Epidermal melanocyte (primary cell): ENCODE measurements at regions not wholly inside any gene's neighbourhood (a gene's known extent, or its start where the extent isn't known, plus 50 kb on each side); places are given as distances from the start of the nearest gene placed in this dataset.

Experiments
- DNase-seq: peaks from one replicate; pipeline ENCODE4 v3.0.0; 2011; ENCODE audit warnings: low spot score; ENCODE audit not compliant: insufficient read length

DNA sequence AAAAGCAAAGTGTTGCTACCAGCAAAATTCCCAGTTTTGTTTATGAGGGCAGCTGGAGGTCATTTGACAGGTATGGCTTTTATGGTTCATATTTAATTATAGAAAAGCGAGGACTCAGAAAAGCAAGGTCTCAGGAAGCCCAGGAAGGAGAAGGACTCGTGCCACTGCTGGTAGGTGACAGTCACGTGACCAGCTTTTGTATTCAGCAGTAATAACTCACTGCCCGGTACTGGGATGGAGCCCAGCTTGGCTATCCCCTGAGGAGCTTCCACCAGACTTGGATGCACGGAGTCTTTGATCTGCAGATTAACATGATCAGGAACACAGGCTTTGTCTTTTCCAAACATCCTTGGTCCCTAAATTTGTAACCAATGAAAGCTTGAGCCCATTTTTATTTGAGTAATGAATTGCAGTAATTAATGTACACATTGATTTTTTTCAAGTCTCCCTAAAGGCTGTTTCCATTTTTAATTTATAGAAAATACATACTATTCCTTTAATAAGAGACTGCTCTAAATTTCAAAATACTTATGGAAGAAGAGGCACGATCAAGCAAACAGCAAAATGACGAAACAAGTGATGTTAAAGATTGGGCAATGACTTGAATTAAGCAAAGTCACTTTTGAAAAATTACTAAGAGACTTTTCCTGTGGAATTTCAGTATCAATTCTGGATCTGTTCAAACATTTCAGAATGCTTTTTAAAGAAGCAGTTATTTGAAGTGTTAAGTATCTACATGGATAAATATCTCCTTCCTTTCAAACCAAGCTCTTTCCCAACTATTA is 251.7 kb upstream of the HNRNPA3 start:
- no peak for DNase-seq

DNA sequence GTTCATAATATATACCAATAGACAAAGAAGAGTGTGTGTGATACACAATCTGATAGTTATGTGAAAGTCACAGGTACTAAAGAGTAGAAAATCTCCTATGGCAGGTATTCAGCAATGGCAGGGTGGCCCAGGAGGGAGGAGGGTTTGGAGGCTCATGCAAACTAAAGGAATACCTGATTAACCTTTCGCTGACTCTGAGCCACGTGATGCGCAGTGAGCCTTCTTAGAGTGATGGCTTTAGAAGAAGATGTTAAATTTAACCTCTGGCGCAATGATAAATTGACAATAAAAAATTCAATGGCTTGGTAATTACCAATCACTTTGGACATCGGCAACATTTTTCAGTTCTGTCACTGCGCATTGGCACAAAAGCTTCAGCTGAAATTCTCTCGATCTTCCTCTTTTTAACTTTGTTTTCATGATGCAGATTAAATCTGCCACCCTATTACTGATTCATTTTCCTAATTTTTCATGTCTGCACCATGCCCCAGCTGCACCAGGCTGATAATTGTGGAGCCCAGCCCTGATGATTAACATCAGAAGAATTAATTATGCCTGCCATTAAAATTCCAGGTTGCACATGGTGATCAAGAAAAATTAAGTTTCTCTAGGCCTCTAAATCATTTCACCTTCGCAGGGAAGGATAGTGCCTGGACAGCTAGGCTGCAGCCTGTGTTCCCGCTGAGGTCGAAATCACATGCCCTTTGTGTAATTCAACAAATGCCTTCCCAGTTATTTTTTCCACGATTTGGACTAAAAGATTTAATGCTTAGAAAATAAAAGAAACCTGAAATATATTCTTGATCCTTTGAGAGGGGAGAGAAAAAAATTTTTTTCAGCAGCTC is 250.6 kb upstream of the HNRNPA3 start:
- no peak for DNase-seq

DNA sequence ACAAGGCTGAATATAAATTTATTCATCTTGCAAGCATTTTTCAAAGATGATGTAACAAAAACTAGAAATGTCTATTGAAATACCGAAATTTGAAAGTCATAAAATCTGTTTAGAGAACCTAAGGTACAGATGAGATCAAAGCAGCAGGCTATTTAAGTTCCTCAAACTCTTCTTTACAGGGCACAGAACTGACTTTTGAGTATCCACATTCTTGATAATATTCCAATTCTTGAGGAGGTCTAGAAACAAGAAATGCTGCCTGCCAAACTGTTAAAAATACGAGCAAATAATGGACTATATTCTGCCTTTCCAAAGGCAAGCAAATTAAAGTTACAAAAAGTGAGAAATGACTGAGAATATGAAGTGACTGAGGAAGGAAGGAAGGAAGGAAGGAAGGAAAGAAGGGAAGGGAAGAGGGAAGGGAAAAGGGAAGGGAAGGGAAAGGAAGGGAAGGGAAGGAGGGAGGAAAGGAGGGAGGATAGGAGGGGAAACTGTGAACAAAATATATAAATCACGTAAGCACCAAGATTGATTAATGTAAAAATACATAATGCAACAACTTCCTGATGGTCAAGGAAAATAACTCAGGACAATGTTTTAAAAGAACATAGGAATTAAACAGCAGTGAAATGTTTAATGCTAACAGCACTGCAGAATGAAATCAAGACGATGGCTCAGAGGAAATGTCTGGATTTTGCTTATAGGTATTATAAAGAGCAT is 248.9 kb upstream of the HNRNPA3 start:
- no peak for DNase-seq

DNA sequence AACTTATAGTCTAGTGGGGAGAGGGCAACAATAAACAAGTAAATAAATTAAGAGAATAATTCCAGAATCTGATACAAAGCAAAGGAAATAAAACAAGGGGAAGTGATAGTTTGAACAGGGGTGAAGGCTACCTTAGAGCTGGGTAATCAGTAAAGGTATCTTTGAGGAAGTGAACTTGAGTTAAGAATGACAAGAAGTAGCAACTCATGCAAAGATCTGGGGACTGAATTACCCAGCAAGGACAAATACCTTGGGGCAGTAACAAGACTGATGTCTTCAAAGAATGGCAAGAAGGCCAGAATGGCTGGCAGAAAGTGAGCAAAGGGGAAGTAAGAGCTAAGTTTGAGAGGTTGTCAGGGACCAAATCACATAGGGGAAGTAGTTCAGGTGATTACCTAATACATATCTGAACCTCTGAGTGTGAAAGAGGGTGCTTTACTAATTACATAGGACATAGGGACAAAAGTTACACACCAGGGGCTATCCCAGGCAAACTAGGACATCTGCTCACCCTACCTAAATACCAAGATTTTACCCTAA is 244.6 kb upstream of the HNRNPA3 start:
- no peak for DNase-seq

DNA sequence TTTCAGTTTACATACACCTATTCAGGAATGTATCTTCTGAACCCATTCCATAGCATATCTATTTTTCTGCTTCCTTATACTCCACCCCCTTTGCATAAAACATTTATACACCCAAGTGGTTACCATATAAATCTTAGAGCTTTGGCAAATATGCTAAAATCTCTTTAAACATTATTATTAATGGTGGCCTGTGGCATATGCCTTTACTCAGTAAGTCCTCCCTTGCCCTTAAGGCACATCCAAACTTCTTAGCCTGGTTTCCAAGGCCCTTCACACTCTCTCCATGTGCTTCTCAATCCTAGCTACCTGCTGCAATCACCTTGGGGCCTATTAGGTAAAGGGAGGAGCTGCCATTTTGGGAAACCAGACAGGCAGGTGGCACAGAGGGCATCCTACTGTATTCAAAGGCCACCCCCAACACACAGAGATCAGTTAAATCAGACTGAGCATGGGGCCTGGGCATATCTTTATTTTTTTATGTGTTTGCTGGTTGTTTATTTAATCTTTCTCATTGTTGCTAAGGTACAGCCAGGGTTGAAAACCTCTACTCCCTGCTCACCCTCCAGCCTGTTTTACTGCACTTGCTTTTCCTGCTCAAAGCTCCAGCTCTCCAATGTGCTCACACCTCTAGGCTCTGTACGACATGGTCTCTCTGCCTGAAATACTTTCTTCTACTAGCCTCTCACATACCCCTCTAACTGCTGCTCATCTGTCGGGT is 242.8 kb upstream of the HNRNPA3 start:
- DNase-seq: no peak

DNA sequence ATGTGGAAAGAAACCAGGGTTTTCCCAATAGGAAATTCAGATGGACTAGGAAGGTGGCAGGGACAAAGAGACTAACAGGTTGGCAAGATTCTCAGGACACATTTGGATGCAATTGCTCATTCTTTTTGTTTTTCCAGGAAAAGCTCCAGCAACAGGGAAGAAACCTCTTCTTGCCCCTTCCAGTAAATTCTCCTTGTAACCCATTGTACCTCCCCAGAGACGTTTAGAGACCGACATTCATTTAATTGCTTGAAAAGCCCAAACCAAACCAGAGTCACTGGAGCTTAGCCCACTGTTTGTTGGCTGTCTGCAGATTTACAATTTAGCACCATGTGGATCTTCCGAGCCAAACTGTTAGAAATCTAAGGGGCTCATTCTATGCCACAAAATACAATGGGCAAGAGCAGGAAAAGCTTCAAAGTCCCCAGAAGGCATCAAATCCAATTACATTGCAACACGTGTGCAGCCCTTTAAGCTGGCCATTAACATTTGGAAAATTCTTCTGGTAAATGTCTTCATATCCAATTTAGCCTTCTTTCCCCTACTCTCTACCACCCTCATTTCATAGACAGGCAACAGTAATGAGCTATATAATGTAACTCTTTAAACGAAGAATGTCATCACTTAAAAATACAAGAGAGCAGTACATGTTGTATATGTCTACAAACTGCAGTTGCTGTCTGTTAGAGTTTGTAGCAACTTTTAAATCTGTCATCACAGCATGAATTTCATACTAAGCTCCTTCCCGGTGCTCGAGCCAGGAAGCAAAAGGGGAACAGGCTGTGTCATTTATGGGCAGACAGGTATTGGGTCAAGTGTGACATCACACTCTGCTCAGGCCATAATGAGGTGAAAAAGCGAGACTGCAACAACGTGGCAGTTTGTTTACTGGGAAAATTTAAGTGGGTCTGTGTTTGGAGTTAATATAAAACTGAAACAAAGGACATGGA is 235.6 kb upstream of the HNRNPA3 start:
- no peak for DNase-seq

DNA sequence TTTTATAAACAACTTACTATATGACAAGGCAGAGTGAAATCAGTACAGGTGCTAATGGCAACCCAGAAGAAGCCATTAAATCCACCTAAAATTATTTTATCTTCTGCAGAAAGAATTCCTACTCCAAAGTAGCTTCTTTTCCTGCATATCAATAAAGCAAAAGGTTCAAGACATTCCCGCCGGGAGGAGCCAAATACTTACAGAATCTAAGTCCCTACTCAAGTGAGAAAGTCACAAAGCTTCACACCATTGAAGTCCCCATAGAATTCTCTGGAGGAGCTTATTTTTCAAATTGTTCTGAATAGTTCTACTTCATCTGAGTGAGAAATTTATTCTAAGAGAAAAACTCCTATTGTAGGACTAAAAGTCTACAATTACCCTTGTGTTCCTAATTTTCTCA is 233.7 kb upstream of the HNRNPA3 start:
- no peak for DNase-seq

DNA sequence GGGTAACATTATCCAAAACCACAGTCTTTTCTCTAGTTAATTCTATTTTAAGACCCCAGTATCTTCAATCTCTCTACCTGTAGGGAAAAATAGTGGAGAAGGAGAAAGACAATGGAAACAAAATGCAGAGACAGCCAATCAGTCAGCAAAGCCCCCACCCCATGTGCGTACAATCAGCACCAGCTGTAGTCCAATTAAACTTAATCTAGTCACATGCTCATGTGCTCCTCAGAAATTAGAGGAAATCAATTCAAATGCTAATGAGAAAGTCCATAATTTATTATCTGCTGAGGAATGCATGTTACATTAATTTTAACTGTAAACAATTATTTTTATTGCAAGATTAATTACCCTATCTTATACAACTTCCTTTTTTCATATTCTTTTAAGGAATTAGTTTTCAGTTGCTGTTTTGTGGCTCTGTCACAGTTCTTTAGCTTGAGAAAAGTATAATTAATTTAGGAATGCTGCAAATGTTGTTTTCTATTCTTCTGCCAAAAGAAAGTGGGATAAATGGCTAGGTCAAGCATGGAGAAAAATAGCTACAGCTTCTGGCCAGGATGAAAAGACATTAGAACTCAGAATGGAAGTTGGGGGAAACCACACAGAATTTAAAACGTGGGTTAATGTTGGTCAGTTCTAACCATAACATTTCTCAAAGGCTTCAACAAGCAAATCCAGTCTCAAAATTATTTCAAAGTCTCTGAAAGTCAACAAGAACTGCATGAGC is 232.4 kb upstream of the HNRNPA3 start:
- DNase-seq: no peak

DNA sequence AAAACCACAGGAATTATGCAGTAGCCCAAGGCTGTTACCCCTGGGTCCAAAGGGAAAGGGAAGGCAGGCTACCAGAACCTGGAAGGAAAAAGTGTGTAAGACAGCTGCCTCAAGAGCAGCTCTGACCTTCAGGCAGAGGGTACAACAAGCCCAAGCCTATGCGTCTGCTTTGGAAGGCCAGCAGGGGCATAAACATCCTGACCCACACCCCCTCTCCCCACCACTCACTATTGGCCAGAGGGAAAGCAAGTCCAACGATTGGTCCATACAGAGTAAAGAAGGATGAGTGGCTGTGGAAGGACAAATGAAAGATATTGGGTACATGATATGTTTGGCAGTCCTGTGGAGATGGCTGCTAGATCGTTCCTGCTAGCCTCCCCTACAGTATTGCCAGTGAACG is 227.6 kb upstream of the HNRNPA3 start:
- no peak for DNase-seq

DNA sequence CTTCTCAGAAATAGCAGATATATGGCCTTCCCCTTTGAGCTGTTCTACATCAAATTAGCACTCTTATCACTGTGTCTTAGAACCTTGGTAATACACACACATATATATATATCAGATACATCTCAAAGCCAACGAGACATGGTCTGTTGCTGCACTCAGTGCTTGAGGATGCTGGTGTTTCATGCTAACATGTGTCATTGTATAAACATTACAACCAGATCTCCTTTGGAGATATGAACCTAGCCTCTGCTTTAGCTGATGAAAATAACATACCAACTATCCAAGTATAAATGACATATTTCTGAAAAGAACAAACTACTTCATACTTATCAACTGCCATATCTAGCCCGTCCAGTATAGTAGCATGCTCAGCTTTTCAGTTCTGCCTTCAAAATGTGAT is 226.7 kb upstream of the HNRNPA3 start:
- no peak for DNase-seq

DNA sequence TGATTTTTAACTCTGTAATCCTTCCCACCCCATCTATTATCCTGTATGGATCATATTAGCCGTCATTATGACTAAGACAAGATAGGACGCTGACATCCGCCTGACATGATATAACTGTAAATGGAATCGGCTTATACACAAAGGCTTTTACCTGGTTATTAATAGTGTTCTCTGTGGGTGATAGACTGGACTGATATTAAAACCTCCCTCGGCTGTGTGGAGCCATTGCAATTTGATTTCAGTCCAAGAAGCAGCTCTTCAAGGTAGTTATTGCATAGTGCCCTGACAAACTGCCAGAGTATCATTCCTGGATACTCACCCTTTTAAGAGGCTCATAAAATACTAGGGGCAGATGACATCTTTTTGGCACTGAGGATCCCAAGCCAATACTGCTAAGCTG is 226.1 kb upstream of the HNRNPA3 start:
- no peak for DNase-seq

DNA sequence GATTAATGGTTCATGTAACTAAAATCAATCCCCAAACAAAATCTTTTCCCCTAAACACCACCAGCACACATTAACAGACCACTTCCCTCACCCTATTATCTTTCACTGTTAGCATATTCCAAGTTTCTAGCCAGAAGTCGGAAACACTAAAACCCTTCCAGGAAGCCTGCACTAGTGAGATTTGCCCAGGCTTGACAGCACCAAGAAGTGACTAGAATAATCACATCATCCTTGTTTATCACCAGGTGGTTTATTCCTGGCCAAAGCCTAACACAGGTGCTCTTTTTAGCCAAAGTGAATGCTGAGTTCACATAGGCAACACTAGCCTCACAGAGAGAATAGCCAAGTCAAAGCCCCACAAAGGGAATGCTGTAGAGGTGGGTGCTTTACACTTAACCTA is 221.2 kb upstream of the HNRNPA3 start:
- no peak for DNase-seq

DNA sequence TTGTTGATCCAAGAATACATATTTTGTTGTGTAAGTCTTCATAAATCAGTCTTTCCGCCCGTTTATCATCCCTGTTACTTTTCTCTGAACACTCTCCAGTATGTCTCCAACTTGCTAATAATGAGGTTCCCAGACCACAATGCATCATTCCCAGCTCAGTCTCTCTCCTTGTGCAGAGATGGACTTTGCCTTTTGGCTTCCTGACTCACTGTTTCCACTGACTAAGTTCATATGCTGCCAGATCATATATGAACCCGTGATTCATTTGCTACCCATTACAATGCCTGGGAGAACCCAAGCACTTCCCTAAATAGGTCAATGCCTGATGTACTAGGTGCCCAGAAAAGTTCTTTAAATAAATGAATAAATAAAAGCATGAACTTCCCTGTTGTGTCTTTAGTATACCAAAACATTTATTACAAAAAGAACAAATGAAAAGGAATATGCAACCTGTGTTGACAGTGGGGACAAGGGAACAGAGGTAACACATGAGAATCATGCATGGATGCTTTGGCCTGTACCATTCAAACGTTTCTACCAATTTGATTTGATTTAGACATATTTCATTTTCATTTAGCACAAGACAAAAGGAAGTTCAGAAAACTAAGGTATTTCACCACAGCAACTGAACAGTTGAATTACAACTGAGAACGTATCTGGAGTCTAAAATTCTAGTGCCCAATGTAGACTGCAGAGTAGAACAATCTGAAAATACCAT is 215.4 kb upstream of the HNRNPA3 start:
- no peak for DNase-seq

DNA sequence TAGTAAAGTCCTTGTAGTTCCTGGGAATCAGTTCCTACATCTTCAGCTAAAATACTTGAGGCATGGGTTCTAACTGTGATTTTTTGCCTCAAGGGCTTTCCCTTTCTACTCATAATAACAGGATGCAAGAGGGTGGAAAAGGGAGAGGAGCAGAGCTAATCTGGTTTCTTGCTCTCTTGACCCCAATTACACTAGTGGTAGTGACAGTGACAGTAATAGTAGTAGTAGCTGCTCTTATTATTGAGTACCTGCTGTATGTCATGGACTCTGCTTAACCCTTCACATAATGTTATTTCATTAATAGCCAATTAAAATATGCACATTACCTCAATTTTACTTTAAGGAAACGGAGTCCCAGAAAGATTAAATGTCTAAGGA is 214.8 kb upstream of the HNRNPA3 start:
- no peak for DNase-seq

DNA sequence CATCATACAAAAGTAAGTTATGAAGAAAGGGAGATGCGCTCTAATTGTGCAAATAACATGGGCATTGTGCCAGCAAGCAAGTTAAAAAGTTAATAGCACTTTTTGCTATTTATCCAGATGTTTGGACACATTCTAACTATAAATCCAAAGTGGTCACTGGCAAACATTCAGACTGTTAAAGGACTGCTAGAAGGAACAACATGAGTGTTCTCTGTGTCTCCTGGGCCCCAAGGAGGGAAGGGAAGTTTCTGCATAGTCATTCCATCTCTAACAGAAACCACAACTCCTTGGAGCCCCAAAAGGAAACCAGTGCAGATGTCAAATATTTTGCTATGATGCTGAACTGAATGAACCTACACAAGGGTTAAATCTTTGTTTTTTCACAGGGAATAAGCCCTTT is 213.3 kb upstream of the HNRNPA3 start:
- peak; percentile 34 for DNase-seq

DNA sequence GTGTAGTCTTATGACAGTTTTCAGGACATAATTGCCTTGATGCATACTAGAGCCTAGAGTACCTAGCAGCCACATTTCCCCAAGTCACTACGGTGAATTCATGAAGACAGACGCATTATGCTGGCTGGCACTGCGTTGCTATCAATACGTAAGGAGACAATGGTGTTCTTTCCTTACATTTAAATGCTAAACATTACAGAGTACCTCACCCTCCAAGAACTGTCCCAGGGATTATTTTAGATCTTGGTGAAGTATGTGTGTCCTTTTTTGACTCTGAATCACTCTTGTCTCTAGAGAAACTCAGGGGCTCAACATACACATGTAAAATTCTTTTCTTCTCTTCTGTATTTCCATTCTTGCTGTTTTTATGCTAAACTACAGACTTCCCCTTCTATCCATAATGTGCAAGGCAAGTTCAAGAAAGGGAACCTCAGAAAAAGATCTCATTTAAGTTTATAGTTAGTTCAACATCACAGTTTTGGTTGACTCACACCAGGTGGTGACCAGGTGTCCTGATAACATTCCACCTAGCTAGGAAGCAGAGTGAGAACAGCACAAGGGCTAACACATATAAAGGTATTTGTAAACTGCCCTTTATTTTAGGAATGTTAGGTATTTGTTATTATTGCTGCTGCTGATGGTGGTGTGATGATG is 212.4 kb upstream of the HNRNPA3 start:
- DNase-seq: no peak

DNA sequence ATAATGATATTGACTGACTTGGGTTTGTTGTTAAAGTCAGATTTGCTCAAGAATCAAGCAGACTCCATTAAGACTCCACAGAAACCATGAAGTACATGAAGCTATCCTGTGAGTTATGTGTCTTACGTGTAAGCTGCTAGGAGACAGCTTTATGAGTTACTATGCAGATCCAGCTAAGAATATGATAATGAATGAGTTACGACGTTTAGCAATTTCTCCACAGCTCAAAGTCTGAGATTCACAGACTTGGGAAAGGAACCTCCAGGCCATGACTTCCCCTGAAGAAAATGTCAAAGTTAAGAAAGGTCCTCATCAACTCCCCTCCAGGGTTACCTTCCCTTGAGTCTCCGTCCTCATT is 211.9 kb upstream of the HNRNPA3 start:
- no peak for DNase-seq

DNA sequence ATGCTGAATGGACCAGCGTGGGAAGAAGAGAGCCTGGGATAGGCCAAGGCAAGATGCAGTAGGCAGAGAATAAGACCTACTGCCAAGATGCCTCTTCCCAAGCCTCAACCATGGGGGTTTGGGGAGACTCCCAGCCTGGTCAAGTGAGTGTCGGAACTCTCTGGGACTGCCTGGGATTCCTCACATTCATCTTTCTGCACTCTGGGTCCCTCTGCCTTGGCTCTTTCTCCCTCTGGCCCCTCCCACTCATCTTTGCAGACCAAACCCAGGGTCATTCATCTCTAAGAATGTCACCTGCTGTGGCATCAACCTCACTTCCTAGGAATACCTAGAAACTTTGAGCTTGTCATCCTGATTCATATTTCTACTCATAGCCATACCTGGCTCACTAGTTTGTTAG is 211.3 kb upstream of the HNRNPA3 start:
- no peak for DNase-seq
